ENCODE measurements at regions not wholly inside any gene's neighbourhood (a gene's known extent, or its start where the extent isn't known, plus 50 kb on each side); places are given as distances from the start of the nearest gene placed in this dataset.

DNA sequence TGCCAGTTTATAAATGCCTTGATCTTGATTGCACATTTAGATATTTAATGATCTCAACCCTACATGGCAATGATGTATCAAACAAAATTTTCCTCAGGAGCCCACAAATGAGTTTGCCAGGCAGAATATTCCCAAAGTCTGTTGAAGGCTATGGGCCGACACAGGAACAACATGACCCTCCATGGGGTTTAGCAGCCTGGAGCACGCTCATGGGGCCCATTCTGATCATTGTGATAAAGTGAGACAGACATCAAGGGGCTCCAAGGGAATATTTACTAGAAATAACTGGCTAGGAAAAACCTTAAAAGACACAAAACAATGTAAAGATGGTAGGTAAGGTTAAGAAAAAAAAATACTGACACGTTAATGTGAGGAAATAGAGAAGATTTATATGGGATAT is 485.4 kb downstream of the PLCL1 start (continued):
- TF ChIP-seq, protein P1, sequence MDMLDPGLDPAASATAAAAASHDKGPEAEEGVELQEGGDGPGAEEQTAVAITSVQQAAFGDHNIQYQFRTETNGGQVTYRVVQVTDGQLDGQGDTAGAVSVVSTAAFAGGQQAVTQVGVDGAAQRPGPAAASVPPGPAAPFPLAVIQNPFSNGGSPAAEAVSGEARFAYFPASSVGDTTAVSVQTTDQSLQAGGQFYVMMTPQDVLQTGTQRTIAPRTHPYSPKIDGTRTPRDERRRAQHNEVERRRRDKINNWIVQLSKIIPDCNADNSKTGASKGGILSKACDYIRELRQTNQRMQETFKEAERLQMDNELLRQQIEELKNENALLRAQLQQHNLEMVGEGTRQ (CRISPR knock-in tag; IDR thresholded peaks at IDR 0.05) = no peak

DNA sequence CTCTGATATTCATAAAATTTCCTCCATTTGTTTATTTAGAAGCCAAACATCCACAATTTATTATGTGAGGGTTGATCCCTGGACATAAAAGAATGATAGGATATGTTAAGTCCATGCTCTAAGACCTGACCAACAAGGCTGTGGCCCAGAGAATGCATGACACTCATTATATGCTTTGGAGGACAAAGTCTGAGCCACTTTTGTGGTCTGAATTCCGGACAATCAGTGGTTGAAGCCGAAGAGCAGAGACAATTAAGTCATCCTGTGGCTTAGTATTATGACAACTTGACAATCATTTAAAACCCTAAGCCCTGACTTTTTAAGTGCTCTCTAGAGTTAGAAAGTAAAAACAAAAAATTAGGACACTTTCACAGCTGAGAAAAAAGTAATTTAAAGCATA is 483.3 kb downstream of the PLCL1 start:
- Mint-ChIP-seq H3K4me1 (no peaks in the 10 kb centered on the region), H3K27ac (no peak overlapping the region), H3K4me3 (no peak overlapping the region), H3K27me3 (ENCODE audit: low read depth) (no peaks in the 10 kb centered on the region), H3K9me3 (no peaks in the 10 kb centered on the region), H3K36me3 (no peaks in the 10 kb centered on the region)
- CTCF ChIA-PET = no interaction called here
- POLR2A ChIA-PET = no interaction called here
- no peak for TF ChIP-seq ESRRA (CRISPR knock-in tag; IDR thresholded peaks at IDR 0.05; ENCODE audit: borderline replicate concordance)
- TF ChIP-seq ZNF396 (CRISPR knock-in tag; IDR thresholded peaks at IDR 0.05; ENCODE audit: borderline replicate concordance) = no peak
- no peak for TF ChIP-seq FOXJ3 (CRISPR knock-in tag; IDR thresholded peaks at IDR 0.05; ENCODE audit: borderline replicate concordance)
- TF ChIP-seq TEAD4 (CRISPR knock-in tag; IDR thresholded peaks at IDR 0.05) = no peak
- TF ChIP-seq ATF1 (CRISPR knock-in tag; IDR thresholded peaks at IDR 0.05) = no peak
- TF ChIP-seq, protein P1 (CRISPR knock-in tag; IDR thresholded peaks at IDR 0.05) = no peak
- TF ChIP-seq SMAD4 (CRISPR knock-in tag; IDR thresholded peaks at IDR 0.05) = no peak
- TF ChIP-seq, protein P2, sequence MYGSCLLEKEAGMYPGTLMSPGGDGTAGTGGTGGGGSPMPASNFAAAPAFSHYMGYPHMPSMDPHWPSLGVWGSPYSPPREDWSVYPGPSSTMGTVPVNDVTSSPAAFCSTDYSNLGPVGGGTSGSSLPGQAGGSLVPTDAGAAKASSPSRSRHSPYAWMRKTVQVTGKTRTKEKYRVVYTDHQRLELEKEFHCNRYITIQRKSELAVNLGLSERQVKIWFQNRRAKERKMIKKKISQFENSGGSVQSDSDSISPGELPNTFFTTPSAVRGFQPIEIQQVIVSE (CRISPR knock-in tag; IDR thresholded peaks at IDR 0.05; ENCODE audit: borderline replicate concordance) = no peak
- TF ChIP-seq ZNF232 (CRISPR knock-in tag; IDR thresholded peaks at IDR 0.05) = no peak
- ATAC-seq (no peak), DNase-seq (ENCODE audit: low spot score) (no peak)

DNA sequence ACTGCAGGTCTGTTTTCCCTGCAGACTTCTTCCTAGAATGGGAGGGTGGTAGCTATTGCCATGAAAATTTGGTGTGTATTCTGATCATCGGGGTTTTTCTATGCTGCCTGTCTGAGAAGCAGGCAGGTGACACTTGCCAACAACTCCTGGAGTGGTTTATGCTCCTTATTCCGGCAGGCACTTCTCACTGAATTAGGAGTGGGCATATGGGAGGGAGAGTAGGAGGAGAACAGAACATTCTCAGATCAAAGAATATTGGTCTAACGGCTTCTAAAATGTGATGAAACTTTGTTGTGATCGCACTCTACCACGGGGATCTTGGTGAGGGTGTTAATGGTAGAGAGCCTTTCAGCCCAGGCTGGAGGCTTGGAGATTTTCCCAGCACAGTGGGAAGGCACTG is 480.8 kb downstream of the PLCL1 start:
- no peaks in the 10 kb centered on the region for H3K36me3 Mint-ChIP-seq
- ChIA-PET CTCF (interaction anchor here (1.0 kb wide), 1 partner anchor 12 kb away, joined by 3 read pairs; no protein-coding TSS in a partner anchor), POLR2A (no interaction called here)
- ATAC-seq (no peak), DNase-seq (ENCODE audit: low spot score) (no peak)
- H3K27ac Mint-ChIP-seq = no peak overlapping the region
- no peaks in the 10 kb centered on the region for H3K9me3 Mint-ChIP-seq
- TF ChIP-seq ZNF232 (CRISPR knock-in tag; IDR thresholded peaks at IDR 0.05) (no peak), MYBL2 (CRISPR knock-in tag; IDR thresholded peaks at IDR 0.05) (no peak), ESRRA (CRISPR knock-in tag; IDR thresholded peaks at IDR 0.05; ENCODE audit: borderline replicate concordance) (no peak), NFE2L1 (CRISPR knock-in tag; IDR thresholded peaks at IDR 0.05) (no peak), NFYB (CRISPR knock-in tag; conservative IDR thresholded peaks at IDR 0.05; ENCODE audit: low read depth) (no peak), CREB1 (CRISPR knock-in tag; IDR thresholded peaks at IDR 0.05) (no peak), ZNF416 (CRISPR knock-in tag; IDR thresholded peaks at IDR 0.05) (no peak)
- TF ChIP-seq, protein P2 (CRISPR knock-in tag; IDR thresholded peaks at IDR 0.05; ENCODE audit: borderline replicate concordance) = no peak
- TF ChIP-seq, protein P3, sequence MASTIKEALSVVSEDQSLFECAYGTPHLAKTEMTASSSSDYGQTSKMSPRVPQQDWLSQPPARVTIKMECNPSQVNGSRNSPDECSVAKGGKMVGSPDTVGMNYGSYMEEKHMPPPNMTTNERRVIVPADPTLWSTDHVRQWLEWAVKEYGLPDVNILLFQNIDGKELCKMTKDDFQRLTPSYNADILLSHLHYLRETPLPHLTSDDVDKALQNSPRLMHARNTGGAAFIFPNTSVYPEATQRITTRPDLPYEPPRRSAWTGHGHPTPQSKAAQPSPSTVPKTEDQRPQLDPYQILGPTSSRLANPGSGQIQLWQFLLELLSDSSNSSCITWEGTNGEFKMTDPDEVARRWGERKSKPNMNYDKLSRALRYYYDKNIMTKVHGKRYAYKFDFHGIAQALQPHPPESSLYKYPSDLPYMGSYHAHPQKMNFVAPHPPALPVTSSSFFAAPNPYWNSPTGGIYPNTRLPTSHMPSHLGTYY (CRISPR knock-in tag; IDR thresholded peaks at IDR 0.05) = no peak
- TF ChIP-seq, protein P4, sequence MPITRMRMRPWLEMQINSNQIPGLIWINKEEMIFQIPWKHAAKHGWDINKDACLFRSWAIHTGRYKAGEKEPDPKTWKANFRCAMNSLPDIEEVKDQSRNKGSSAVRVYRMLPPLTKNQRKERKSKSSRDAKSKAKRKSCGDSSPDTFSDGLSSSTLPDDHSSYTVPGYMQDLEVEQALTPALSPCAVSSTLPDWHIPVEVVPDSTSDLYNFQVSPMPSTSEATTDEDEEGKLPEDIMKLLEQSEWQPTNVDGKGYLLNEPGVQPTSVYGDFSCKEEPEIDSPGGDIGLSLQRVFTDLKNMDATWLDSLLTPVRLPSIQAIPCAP (CRISPR knock-in tag; IDR thresholded peaks at IDR 0.05) = no peak
- TF ChIP-seq, protein P5, sequence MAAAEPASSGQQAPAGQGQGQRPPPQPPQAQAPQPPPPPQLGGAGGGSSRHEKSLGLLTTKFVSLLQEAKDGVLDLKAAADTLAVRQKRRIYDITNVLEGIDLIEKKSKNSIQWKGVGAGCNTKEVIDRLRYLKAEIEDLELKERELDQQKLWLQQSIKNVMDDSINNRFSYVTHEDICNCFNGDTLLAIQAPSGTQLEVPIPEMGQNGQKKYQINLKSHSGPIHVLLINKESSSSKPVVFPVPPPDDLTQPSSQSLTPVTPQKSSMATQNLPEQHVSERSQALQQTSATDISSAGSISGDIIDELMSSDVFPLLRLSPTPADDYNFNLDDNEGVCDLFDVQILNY (CRISPR knock-in tag; IDR thresholded peaks at IDR 0.05) = no peak
- no peaks in the 10 kb centered on the region for H3K27me3 Mint-ChIP-seq (ENCODE audit: low read depth)
- H3K4me1 Mint-ChIP-seq = no peaks in the 10 kb centered on the region
- H3K4me3 Mint-ChIP-seq = no peak overlapping the region

All from WTC11 (cell line).